ENCODE measurements at regions not wholly inside any gene's neighbourhood (a gene's known extent, or its start where the extent isn't known, plus 50 kb on each side); places are given as distances from the start of the nearest gene placed in this dataset.

DNA sequence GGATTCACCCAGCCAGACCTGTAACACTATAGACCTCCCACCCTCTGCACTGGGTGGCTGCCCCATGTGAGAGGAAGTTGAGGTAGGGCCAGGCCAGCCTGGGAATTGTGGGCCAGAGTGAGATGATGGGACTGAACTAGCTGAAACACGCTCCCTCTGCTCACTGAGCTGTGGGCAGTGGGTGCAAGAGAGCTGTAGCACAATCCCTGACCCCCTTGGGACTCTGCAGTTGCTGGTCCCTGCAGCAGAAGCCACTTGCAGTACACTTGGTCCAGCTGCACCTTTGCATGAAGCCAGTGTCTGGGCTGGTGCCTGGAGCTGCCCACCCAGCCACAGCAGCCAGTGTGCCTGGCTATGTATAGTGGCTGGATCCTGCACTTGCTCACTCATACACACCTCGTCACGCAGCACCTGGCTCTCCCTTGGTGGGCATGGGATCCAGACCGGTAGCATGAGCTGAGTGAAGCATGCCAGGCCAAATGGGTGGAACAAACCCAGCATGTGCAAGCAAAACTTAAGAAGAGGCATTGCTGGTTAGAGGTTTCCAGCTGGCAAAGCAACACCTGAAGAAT lies 805.7 kb upstream of the GBE1 start:
- H3K79me2 ChIP-seq (ENCODE audit: control insufficient read depth, low read length): no peaks in the 10 kb centered on the region
- no peak for TF ChIP-seq EZH2phosphoT487 (IDR thresholded peaks at IDR 0.05; ENCODE audit: borderline replicate concordance, low read length)
- TF ChIP-seq, protein P1, sequence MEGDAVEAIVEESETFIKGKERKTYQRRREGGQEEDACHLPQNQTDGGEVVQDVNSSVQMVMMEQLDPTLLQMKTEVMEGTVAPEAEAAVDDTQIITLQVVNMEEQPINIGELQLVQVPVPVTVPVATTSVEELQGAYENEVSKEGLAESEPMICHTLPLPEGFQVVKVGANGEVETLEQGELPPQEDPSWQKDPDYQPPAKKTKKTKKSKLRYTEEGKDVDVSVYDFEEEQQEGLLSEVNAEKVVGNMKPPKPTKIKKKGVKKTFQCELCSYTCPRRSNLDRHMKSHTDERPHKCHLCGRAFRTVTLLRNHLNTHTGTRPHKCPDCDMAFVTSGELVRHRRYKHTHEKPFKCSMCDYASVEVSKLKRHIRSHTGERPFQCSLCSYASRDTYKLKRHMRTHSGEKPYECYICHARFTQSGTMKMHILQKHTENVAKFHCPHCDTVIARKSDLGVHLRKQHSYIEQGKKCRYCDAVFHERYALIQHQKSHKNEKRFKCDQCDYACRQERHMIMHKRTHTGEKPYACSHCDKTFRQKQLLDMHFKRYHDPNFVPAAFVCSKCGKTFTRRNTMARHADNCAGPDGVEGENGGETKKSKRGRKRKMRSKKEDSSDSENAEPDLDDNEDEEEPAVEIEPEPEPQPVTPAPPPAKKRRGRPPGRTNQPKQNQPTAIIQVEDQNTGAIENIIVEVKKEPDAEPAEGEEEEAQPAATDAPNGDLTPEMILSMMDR (IDR thresholded peaks at IDR 0.05; ENCODE audit: low read depth, low read length, poor library complexity, severe bottlenecking): no peak
- no peaks in the 10 kb centered on the region for H3K4me1 ChIP-seq (ENCODE audit: control insufficient read depth, low read length)
- no peak overlapping the region for H3K4me2 ChIP-seq (ENCODE audit: low read length)
- H3K9me3 ChIP-seq (ENCODE audit: control insufficient read depth, insufficient read depth, low read length): peaks cover 8% of the 10 kb centered on the region; the same call in 1 of the 2 replicates
- H3K36me3 ChIP-seq (ENCODE audit: control insufficient read depth, low read length): no peaks in the 10 kb centered on the region
- no peak overlapping the region for H3K27ac ChIP-seq (ENCODE audit: low read depth, low read length)
- H3K4me3 ChIP-seq (ENCODE audit: low read length): no peak overlapping the region
- no peaks in the 10 kb centered on the region for H3K9me2 ChIP-seq (replicated peaks; ENCODE audit: control insufficient read depth, low read length)
- H3K27me3 ChIP-seq (ENCODE audit: control insufficient read depth, low read length): no peaks in the 10 kb centered on the region
- no peaks in the 10 kb centered on the region for H4K20me1 ChIP-seq (ENCODE audit: control insufficient read depth, insufficient read depth, low read depth, low read length)
- H3F3A ChIP-seq (ENCODE audit: control insufficient read depth, insufficient read depth): no peaks in the 10 kb centered on the region

DNA sequence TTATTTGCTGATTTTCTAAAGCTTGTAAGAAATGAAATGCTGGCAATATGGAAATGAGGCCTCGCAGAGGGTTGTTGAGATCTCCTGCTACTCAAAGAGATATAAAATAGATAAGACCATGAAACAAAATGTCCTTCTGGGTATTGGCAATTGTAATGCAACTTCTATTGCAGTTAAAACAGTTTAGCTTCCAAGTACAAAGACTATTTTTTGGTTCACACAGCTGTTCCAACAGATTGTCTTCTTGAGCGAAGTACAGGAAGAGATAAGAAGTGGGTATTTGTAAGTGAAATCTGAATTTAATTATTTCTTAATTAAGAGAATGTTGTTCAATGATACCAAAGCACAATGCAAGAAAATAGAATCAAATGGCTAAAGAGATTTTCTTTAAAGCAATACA lies 801.5 kb upstream of the GBE1 start:
- Histone ChIP-seq H3K4me3 (ENCODE audit: low read length) (no peak overlapping the region), H3F3A (ENCODE audit: control insufficient read depth, insufficient read depth) (no peaks in the 10 kb centered on the region)
- TF ChIP-seq, protein P1 (IDR thresholded peaks at IDR 0.05; ENCODE audit: low read depth, low read length, poor library complexity, severe bottlenecking): no peak
- TF ChIP-seq EZH2phosphoT487 (IDR thresholded peaks at IDR 0.05; ENCODE audit: borderline replicate concordance, low read length): no peak

DNA sequence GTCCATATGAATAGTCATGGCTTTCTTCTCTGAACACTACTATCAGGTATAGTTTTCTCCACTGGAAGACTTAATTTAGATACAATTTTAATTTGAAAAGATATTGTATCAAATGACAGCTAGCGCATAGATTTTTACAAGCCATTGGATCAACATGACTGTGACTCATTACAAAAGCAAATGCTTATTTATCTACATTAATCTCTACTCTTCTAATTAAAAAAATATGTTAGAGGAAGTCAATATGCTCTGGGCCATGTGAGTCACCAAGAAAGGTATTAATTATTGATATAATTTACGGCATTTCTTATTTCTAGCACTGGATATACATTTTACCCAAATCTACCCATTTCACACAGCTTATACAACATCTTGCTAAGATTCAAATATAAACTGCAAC lies 800.3 kb upstream of the GBE1 start:
- H3K4me3 ChIP-seq (ENCODE audit: low read length): no peak overlapping the region
- TF ChIP-seq EZH2phosphoT487 (IDR thresholded peaks at IDR 0.05; ENCODE audit: borderline replicate concordance, low read length): no peak
- TF ChIP-seq, protein P1 (IDR thresholded peaks at IDR 0.05; ENCODE audit: low read depth, low read length, poor library complexity, severe bottlenecking): no peak

More for the DNA sequence above, 801.5 kb upstream of the GBE1 start:
- Histone ChIP-seq H4K20me1 (ENCODE audit: control insufficient read depth, insufficient read depth, low read depth, low read length) (no peaks in the 10 kb centered on the region), H3K9me3 (ENCODE audit: control insufficient read depth, insufficient read depth, low read length) (peaks cover 8% of the 10 kb centered on the region; the same call in 1 of the 2 replicates), H3K27ac (ENCODE audit: low read depth, low read length) (no peak overlapping the region), H3K27me3 (ENCODE audit: control insufficient read depth, low read length) (no peaks in the 10 kb centered on the region), H3K9me2 (replicated peaks; ENCODE audit: control insufficient read depth, low read length) (no peaks in the 10 kb centered on the region; the same call in 1 of the 2 replicates), H3K4me1 (ENCODE audit: control insufficient read depth, low read length) (no peaks in the 10 kb centered on the region), H3K36me3 (ENCODE audit: control insufficient read depth, low read length) (no peaks in the 10 kb centered on the region), H3K4me2 (ENCODE audit: low read length) (no peak overlapping the region), H3K79me2 (ENCODE audit: control insufficient read depth, low read length) (no peaks in the 10 kb centered on the region)

More for the DNA sequence above, 800.3 kb upstream of the GBE1 start:
- H3K27me3 ChIP-seq (ENCODE audit: control insufficient read depth, low read length): no peaks in the 10 kb centered on the region
- H3K79me2 ChIP-seq (ENCODE audit: control insufficient read depth, low read length): no peaks in the 10 kb centered on the region
- no peak overlapping the region for H3K4me2 ChIP-seq (ENCODE audit: low read length)
- H3K27ac ChIP-seq (ENCODE audit: low read depth, low read length): no peak overlapping the region
- no peaks in the 10 kb centered on the region for H3K36me3 ChIP-seq (ENCODE audit: control insufficient read depth, low read length)
- no peaks in the 10 kb centered on the region for H3F3A ChIP-seq (ENCODE audit: control insufficient read depth, insufficient read depth)
- H3K4me1 ChIP-seq (ENCODE audit: control insufficient read depth, low read length): no peaks in the 10 kb centered on the region
- H3K9me3 ChIP-seq (ENCODE audit: control insufficient read depth, insufficient read depth, low read length): peaks cover 5% of the 10 kb centered on the region; the same call in 1 of the 2 replicates
- H4K20me1 ChIP-seq (ENCODE audit: control insufficient read depth, insufficient read depth, low read depth, low read length): no peaks in the 10 kb centered on the region
- no peaks in the 10 kb centered on the region; the same call in 1 of the 2 replicates for H3K9me2 ChIP-seq (replicated peaks; ENCODE audit: control insufficient read depth, low read length)
